Heart left ventricle (tissue), 13 donors: ENCODE measurements at regions not wholly inside any gene's neighbourhood (a gene's known extent, or its start where the extent isn't known, plus 50 kb on each side); places are given as distances from the start of the nearest gene placed in this dataset.

Source experiments
- CTCF ChIP-seq, 12 donors: fragments of 200-600 bp; sonication (generic) in 4 of 12; IDR thresholded peaks; one replicate each; pipeline versions ENCODE4 v1.5.0 to v1.8.0; 2018 to 2022; ENCODE audit warnings: antibody characterized with exemption in 12 of 12, mild to moderate bottlenecking in 5 of 12
- POLR2A ChIP-seq, 2 donors: fragments of 450-650 bp; IDR thresholded peaks; one replicate each; pipeline ENCODE4 v1.6.1; 2017; ENCODE audit warnings: antibody characterized with exemption in 2 of 2, mild to moderate bottlenecking in 2 of 2, moderate library complexity in 2 of 2
- donor health status: ischemic (EF 13 %, LVEDD 7.1; RV severe dilation, severe dysfunction).
- donor health status: DM: no; HTN: yes; CAD: no.
- donor health status: DM: no; HTN: no; CAD: no.
- donor health status: ischemic (EF 25% LVEDD 6.9; RV normal size, moderate dysfunction).
- donor health status: ischemic (EF 25% LVEDD 5.7; RV mildly dilated, moderate dysfunction).
- donor health status: ischemic (EF 35%, LVEDD 5.7; RV mildly dilated, moderate dysfunction).
- donor health status: nonischemic (EF 11% LVEDD 7.7; RV severe dilation, severe dysfunction).
- donor health status: DM: yes; HTN: yes; CAD: no.
- donor health status: PGD.
- donor health status: ischemic (EF 29% LVEDD 5.4; RV normal size, mild dysfunction).
- donor health status: nonischemic (EF 23%, LVEDD 6.1; RV moderate dilation, normal function).

- TF ChIP-seq CTCF (IDR thresholded peaks at IDR 0.05) = no peak
- no peak for TF ChIP-seq POLR2A (IDR thresholded peaks at IDR 0.05)
Measured at GRCh38 chr5:29845206-29845605, 1348.3 kb upstream of the CDH6 start.
